Left lung (tissue), 4 donors: ENCODE measurements at regions not wholly inside any gene's neighbourhood (a gene's known extent, or its start where the extent isn't known, plus 50 kb on each side); places are given as distances from the start of the nearest gene placed in this dataset.

ENCODE experiments used
- ATAC-seq: fragments of 200-7000 bp; cut with Tn5 transposase; one replicate; pipeline ENCODE4 v1.9.1; 2020; ENCODE audit warnings: moderate library complexity
- DNase-seq, 4 donors: peaks; one replicate each; pipeline ENCODE4 v3.0.0-alpha.2; 2013 to 2020
- H3K27ac ChIP-seq, 2 donors: fragments of 200-600 bp; sonication (generic) in 1 of 2; one replicate each; pipeline versions ENCODE4 v1.5.0 to v1.8.0; 2020 to 2021
- H3K27me3 ChIP-seq, 2 donors: fragments of 200-600 bp; sonication (generic) in 1 of 2; one replicate each; pipeline versions ENCODE4 v1.5.0 to v1.8.0; 2020 to 2021
- H3K36me3 ChIP-seq, 2 donors: fragments of 200-600 bp; sonication (generic) in 1 of 2; one replicate each; pipeline versions ENCODE4 v1.5.0 to v1.8.0; 2020 to 2021
- H3K4me1 ChIP-seq, 2 donors: fragments of 200-600 bp; one replicate each; pipeline ENCODE4 v1.8.0; 2021
- H3K4me3 ChIP-seq, 2 donors: fragments of 200-600 bp; sonication (generic) in 1 of 2; one replicate each; pipeline versions ENCODE4 v1.5.0 to v1.8.0; 2020 to 2021; ENCODE audit warnings: mild to moderate bottlenecking in 1 of 2
- H3K9me3 ChIP-seq, 2 donors: fragments of 200-600 bp; sonication (generic) in 1 of 2; one replicate each; pipeline versions ENCODE4 v1.5.0 to v1.8.0; 2020 to 2021
- intact Hi-C, 2 donors: fragments of 100-400 bp; cut with DNase I; formaldehyde crosslinking; loops; one replicate each; pipeline versions ENCODE4 v1.11.2 to v1.14.2; 2022
- TF ChIP-seq, protein P1 (sequence below), 2 donors: fragments of 200-600 bp; sonication (generic) in 1 of 2; IDR thresholded peaks; one replicate each; pipeline versions ENCODE4 v1.5.0 to v1.8.0; 2021; ENCODE audit warnings: antibody characterized with exemption in 2 of 2
- donor health status: DM: no; HTN: yes; CAD: no.
- donor health status: DM: no; HTN: no; CAD: no.

DNA sequence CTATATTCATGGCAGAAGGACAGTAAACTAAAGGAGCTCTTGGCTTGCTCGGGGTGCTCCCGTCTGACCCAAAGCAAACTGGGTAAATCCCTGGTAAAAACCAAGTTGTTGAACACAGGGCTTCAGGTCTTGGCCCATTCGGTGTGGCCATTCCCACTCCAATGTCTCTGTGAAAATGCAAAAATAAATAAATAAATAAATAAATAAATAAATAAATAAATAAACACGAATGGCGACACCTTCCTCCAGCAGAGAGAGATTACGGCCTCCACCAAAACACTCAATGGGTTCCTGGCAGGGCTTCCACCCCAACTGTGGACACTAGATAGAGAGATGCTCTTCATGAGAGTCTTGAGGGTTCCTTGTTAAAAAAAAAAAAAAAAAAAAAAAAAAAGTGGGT, 325.3 kb downstream of the SOX9 start:
- intact Hi-C loops, result no loop called here
- H3K27me3 ChIP-seq, result no peaks in the 10 kb centered on the region
- H3K27ac ChIP-seq, result no peak overlapping the region
- TF ChIP-seq, protein P1, sequence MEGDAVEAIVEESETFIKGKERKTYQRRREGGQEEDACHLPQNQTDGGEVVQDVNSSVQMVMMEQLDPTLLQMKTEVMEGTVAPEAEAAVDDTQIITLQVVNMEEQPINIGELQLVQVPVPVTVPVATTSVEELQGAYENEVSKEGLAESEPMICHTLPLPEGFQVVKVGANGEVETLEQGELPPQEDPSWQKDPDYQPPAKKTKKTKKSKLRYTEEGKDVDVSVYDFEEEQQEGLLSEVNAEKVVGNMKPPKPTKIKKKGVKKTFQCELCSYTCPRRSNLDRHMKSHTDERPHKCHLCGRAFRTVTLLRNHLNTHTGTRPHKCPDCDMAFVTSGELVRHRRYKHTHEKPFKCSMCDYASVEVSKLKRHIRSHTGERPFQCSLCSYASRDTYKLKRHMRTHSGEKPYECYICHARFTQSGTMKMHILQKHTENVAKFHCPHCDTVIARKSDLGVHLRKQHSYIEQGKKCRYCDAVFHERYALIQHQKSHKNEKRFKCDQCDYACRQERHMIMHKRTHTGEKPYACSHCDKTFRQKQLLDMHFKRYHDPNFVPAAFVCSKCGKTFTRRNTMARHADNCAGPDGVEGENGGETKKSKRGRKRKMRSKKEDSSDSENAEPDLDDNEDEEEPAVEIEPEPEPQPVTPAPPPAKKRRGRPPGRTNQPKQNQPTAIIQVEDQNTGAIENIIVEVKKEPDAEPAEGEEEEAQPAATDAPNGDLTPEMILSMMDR (IDR thresholded peaks at IDR 0.05), result no peak
- H3K4me3 ChIP-seq, result no peak overlapping the region
- H3K9me3 ChIP-seq, result no peaks in the 10 kb centered on the region
- H3K36me3 ChIP-seq, result no peaks in the 10 kb centered on the region
- no peak for DNase-seq
- no peaks in the 10 kb centered on the region for H3K4me1 ChIP-seq
- no peak for ATAC-seq

DNA sequence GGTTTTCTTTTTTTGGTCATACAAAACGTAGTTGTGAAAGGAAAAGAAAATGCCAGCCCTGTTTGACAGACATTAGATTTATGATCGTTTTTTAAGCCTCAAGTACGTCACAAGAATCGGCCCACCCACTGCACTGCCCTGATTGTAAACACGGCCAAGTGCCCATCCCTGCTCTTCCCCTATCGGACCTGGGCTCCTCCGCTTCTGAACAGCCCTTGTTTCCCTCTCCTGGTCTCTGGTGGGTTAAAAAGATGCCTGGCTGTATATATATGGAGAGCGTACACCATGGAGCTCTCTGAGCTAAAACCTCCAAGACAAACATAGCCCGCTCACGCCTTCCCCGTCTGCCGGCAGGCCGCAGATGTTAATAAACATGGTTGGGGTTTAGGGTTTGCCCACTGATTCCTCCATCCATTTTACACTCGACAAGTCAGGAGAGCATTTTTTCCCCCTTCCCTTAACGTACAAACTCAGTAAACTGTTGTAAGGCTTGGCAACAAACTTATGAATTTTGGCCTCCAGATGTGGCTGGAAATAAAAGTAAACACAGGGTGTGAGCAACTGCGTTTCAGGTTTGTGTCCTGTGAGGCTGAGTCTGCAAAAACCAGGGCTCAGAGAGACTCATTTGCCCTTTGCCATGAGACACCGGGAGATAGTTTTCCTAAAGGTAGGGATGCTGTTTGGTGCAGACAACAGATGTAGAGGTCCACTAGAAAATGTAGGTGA, 325.9 kb downstream of the SOX9 start:
- H3K4me1 ChIP-seq, result no peaks in the 10 kb centered on the region
- H3K27me3 ChIP-seq, result no peaks in the 10 kb centered on the region
- ATAC-seq (no peak), DNase-seq (no peak)
- no peaks in the 10 kb centered on the region for H3K36me3 ChIP-seq
- intact Hi-C loops, result no loop called here
- TF ChIP-seq, protein P1 (IDR thresholded peaks at IDR 0.05), result no peak
- no peaks in the 10 kb centered on the region for H3K9me3 ChIP-seq
- H3K4me3 ChIP-seq, result no peak overlapping the region
- H3K27ac ChIP-seq, result no peak overlapping the region

DNA sequence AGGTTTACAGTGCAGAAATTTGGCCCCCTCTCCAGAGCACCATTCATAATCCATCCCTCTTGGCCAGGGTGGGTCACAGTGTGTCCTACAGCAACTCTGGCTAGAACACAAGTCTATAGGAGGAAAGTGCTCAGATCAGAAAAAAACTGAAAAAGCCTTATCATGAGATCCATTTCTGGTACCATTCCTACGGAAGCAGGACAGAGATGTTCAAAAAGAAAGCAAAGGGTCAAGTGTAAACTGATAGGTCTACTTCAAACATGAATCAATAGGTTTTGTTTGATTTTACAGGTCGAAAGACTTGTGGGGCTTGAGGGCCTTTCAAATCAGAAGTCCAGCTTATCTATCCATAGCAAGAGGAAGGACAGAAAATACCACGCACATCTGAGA, 326.4 kb downstream of the SOX9 start:
- Histone ChIP-seq H3K9me3 (no peaks in the 10 kb centered on the region), H3K27me3 (no peaks in the 10 kb centered on the region), H3K27ac (no peak overlapping the region), H3K36me3 (no peaks in the 10 kb centered on the region), H3K4me1 (no peaks in the 10 kb centered on the region), H3K4me3 (no peak overlapping the region)
- DNase-seq (no peak), ATAC-seq (no peak)
- TF ChIP-seq, protein P1 (IDR thresholded peaks at IDR 0.05), result no peak
- intact Hi-C loops, result no loop called here

DNA sequence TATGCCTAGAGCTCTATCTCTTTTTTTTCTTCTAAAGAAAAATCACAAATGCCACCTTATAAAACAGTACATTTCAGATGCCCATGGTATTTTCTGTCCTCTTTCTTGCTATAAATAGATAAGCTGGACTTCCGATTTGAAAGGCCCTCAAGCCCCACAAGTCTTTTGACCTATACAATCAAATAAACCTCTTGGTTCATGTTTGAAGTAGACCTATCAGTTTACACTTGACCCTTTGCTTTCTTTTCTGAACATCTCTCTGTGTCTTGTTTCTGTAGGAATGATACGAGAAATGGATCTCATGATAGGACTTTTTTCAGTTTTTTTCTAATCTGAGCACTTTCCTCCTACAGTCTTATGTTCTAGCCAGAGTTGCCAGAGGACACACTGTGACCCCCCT, 327.2 kb downstream of the SOX9 start:
- Histone ChIP-seq H3K4me3 (no peak overlapping the region), H3K36me3 (no peaks in the 10 kb centered on the region), H3K4me1 (no peaks in the 10 kb centered on the region), H3K9me3 (no peaks in the 10 kb centered on the region), H3K27ac (no peak overlapping the region), H3K27me3 (no peaks in the 10 kb centered on the region)
- ATAC-seq, result no peak
- DNase-seq, result no peak
- intact Hi-C loops, result no loop called here
- TF ChIP-seq, protein P1 (IDR thresholded peaks at IDR 0.05), result no peak

GRCh38 chr17:72452286-72453173, 331.7 kb downstream of the SOX9 start:
- H3K36me3 ChIP-seq, result no peaks in the 10 kb centered on the region
- no peaks in the 10 kb centered on the region for H3K27me3 ChIP-seq
- no peak for ATAC-seq
- TF ChIP-seq, protein P1 (IDR thresholded peaks at IDR 0.05), result no peak
- no peak overlapping the region for H3K4me3 ChIP-seq
- H3K27ac ChIP-seq, result no peak overlapping the region
- intact Hi-C loops, result no loop called here
- H3K9me3 ChIP-seq, result no peaks in the 10 kb centered on the region
- DNase-seq, result no peak
- no peaks in the 10 kb centered on the region for H3K4me1 ChIP-seq
